PC-9 (cell line): ENCODE measurements at regions not wholly inside any gene's neighbourhood (a gene's known extent, or its start where the extent isn't known, plus 50 kb on each side); places are given as distances from the start of the nearest gene placed in this dataset.

Experiments
- EZH2 ChIP-seq: fragments of 200-600 bp; sonication (generic); IDR thresholded peaks from 2 replicates; pipeline ENCODE4 v1.8.0; 2017; ENCODE audit warnings: antibody characterized with exemption, low read depth
- TF ChIP-seq, protein P1 (sequence below): fragments of 200-600 bp; sonication (generic); conservative IDR thresholded peaks from 2 replicates; pipeline ENCODE4 v1.6.1; 2017; ENCODE audit warnings: mixed run types, antibody characterized with exemption, mild to moderate bottlenecking, moderate library complexity

GRCh38 chr18:22704586-22704918, 228.6 kb upstream of the RBBP8 start:
- TF ChIP-seq, protein P1, sequence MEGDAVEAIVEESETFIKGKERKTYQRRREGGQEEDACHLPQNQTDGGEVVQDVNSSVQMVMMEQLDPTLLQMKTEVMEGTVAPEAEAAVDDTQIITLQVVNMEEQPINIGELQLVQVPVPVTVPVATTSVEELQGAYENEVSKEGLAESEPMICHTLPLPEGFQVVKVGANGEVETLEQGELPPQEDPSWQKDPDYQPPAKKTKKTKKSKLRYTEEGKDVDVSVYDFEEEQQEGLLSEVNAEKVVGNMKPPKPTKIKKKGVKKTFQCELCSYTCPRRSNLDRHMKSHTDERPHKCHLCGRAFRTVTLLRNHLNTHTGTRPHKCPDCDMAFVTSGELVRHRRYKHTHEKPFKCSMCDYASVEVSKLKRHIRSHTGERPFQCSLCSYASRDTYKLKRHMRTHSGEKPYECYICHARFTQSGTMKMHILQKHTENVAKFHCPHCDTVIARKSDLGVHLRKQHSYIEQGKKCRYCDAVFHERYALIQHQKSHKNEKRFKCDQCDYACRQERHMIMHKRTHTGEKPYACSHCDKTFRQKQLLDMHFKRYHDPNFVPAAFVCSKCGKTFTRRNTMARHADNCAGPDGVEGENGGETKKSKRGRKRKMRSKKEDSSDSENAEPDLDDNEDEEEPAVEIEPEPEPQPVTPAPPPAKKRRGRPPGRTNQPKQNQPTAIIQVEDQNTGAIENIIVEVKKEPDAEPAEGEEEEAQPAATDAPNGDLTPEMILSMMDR: no peak
- no peak for TF ChIP-seq EZH2
